NK-92 (cell line): ENCODE measurements at regions not wholly inside any gene's neighbourhood (a gene's known extent, or its start where the extent isn't known, plus 50 kb on each side); places are given as distances from the start of the nearest gene placed in this dataset.
"Not testable (repeated sequence)": the region's sequence is repeated elsewhere in the genome, so short reads cannot be mapped to it uniquely, and the experiment has no call there.

Source experiments
- DNase-seq: peaks from one replicate; lab custom pipeline; 2025; ENCODE audit not compliant: unreplicated experiment; lab: John Stamatoyannopoulos, UW

GRCh38 chr15:91655563-91656290 is 197.8 kb upstream of the SLCO3A1 start:
- DNase-seq, result not testable (repeated sequence)

- DNase-seq, result no peak
Measured at GRCh38 chr15:91660174-91660649, 193.3 kb upstream of the SLCO3A1 start.

GRCh38 chr15:91664224-91664836 is 189.2 kb upstream of the SLCO3A1 start:
- no peak for DNase-seq

- DNase-seq, result no peak
Measured at GRCh38 chr15:91665212-91665611, 188.3 kb upstream of the SLCO3A1 start.

GRCh38 chr15:91668370-91668769 is 185.1 kb upstream of the SLCO3A1 start:
- DNase-seq, result no peak

- no peak for DNase-seq
Measured at GRCh38 chr15:91670108-91670507, 183.4 kb upstream of the SLCO3A1 start.

- no peak for DNase-seq
Measured at GRCh38 chr15:91678003-91678402, 175.5 kb upstream of the SLCO3A1 start.

- no peak for DNase-seq
Measured at GRCh38 chr15:91679447-91679846, 174.1 kb upstream of the SLCO3A1 start.

GRCh38 chr15:91685436-91685835 is 168.1 kb upstream of the SLCO3A1 start:
- DNase-seq, result no peak

GRCh38 chr15:91688811-91689210 is 164.7 kb upstream of the SLCO3A1 start:
- no peak for DNase-seq

- no peak for DNase-seq
Measured at GRCh38 chr15:91689377-91689776, 164.1 kb upstream of the SLCO3A1 start.

- DNase-seq, result no peak
Measured at GRCh38 chr15:91692596-91692995, 160.9 kb upstream of the SLCO3A1 start.

- DNase-seq, result no peak
Measured at GRCh38 chr15:91694131-91694830, 159.2 kb upstream of the SLCO3A1 start.

- no peak for DNase-seq
Measured at GRCh38 chr15:91694831-91695210, 158.7 kb upstream of the SLCO3A1 start.

- no peak for DNase-seq
Measured at GRCh38 chr15:91695799-91696198, 157.7 kb upstream of the SLCO3A1 start.

GRCh38 chr15:91696981-91697380 is 156.5 kb upstream of the SLCO3A1 start:
- DNase-seq, result no peak

- no peak for DNase-seq
Measured at GRCh38 chr15:91698241-91698640, 155.3 kb upstream of the SLCO3A1 start.

- DNase-seq, result no peak
Measured at GRCh38 chr15:91699741-91700140, 153.8 kb upstream of the SLCO3A1 start.

GRCh38 chr15:91703274-91703673 is 150.2 kb upstream of the SLCO3A1 start:
- no peak for DNase-seq

- no peak for DNase-seq
Measured at GRCh38 chr15:91704343-91704742, 149.2 kb upstream of the SLCO3A1 start.

- DNase-seq, result peak; percentile 40
Measured at GRCh38 chr15:91706322-91707032, 147.0 kb upstream of the SLCO3A1 start.
